CD4-positive, alpha-beta T cell treated with Interleukin-2 at 100 ng/mL for 4 hours (primary cell): ENCODE measurements at regions not wholly inside any gene's neighbourhood (a gene's known extent, or its start where the extent isn't known, plus 50 kb on each side); places are given as distances from the start of the nearest gene placed in this dataset.

Experiments used
- DNase-seq: peaks from one replicate; pipeline ENCODE4 v3.0.0-alpha.2; 2020; ENCODE audit warnings: low spot score

GRCh38 chr2:239470151-239470900 lies 69.5 kb upstream of the HDAC4 start:
- DNase-seq, result no peak

- DNase-seq, result no peak
These were observed 68.5 kb upstream of the HDAC4 start for GRCh38 chr2:239469106-239469960.

- no peak for DNase-seq
These were observed 67.8 kb upstream of the HDAC4 start for GRCh38 chr2:239468491-239469105.

- DNase-seq, result no peak
These were observed 67.2 kb upstream of the HDAC4 start for GRCh38 chr2:239467956-239468490.

- no peak for DNase-seq
These were observed 66.6 kb upstream of the HDAC4 start for GRCh38 chr2:239467281-239467955.

- DNase-seq, result no peak
These were observed 66.0 kb upstream of the HDAC4 start for GRCh38 chr2:239466755-239467271.

GRCh38 chr2:239466061-239466754 lies 65.4 kb upstream of the HDAC4 start:
- no peak for DNase-seq

- DNase-seq, result no peak
These were observed 64.5 kb upstream of the HDAC4 start for GRCh38 chr2:239465017-239466001.

- DNase-seq, result no peak
These were observed 63.6 kb upstream of the HDAC4 start for GRCh38 chr2:239464166-239465016.

- no peak for DNase-seq
These were observed 62.8 kb upstream of the HDAC4 start for GRCh38 chr2:239463541-239464165.

- DNase-seq, result no peak
These were observed 62.1 kb upstream of the HDAC4 start for GRCh38 chr2:239462671-239463506.

GRCh38 chr2:239462191-239462515 lies 61.3 kb upstream of the HDAC4 start:
- no peak for DNase-seq

- DNase-seq, result no peak
These were observed 60.7 kb upstream of the HDAC4 start for GRCh38 chr2:239461291-239462190.

- DNase-seq, result no peak
These were observed 60.0 kb upstream of the HDAC4 start for GRCh38 chr2:239460780-239461179.

- DNase-seq, result no peak
These were observed 58.8 kb upstream of the HDAC4 start for GRCh38 chr2:239459606-239460005.

- no peak for DNase-seq
These were observed 58.2 kb upstream of the HDAC4 start for GRCh38 chr2:239459056-239459455.
